ENCODE measurements at regions not wholly inside any gene's neighbourhood (a gene's known extent, or its start where the extent isn't known, plus 50 kb on each side); places are given as distances from the start of the nearest gene placed in this dataset.

- TF ChIP-seq, protein P1, sequence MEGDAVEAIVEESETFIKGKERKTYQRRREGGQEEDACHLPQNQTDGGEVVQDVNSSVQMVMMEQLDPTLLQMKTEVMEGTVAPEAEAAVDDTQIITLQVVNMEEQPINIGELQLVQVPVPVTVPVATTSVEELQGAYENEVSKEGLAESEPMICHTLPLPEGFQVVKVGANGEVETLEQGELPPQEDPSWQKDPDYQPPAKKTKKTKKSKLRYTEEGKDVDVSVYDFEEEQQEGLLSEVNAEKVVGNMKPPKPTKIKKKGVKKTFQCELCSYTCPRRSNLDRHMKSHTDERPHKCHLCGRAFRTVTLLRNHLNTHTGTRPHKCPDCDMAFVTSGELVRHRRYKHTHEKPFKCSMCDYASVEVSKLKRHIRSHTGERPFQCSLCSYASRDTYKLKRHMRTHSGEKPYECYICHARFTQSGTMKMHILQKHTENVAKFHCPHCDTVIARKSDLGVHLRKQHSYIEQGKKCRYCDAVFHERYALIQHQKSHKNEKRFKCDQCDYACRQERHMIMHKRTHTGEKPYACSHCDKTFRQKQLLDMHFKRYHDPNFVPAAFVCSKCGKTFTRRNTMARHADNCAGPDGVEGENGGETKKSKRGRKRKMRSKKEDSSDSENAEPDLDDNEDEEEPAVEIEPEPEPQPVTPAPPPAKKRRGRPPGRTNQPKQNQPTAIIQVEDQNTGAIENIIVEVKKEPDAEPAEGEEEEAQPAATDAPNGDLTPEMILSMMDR (IDR thresholded peaks at IDR 0.05; ENCODE audit: poor library complexity, severe bottlenecking), result no peak
- no peak for TF ChIP-seq TAF1 (IDR thresholded peaks at IDR 0.05; ENCODE audit: low read depth)
- TF ChIP-seq EZH2 (IDR thresholded peaks at IDR 0.05; ENCODE audit: borderline replicate concordance, insufficient read depth, low read length, poor library complexity, severe bottlenecking), result no peak
- no peak for TF ChIP-seq POLR2AphosphoS5 (IDR thresholded peaks at IDR 0.05)
- TF ChIP-seq SMC3 (conservative IDR thresholded peaks at IDR 0.05; ENCODE audit: poor library complexity), result no peak
- TF ChIP-seq REST (IDR thresholded peaks at IDR 0.05; ENCODE audit: borderline replicate concordance), result no peak
- no peak for TF ChIP-seq EP300 (conservative IDR thresholded peaks at IDR 0.05; ENCODE audit: poor library complexity, severe bottlenecking)
Observed at GRCh38 chr5:136418301-136418700, 53.0 kb upstream of the TRPC7 start.

Data from neural cell (in vitro differentiated cells).